ENCODE measurements at regions not wholly inside any gene's neighbourhood (a gene's known extent, or its start where the extent isn't known, plus 50 kb on each side); places are given as distances from the start of the nearest gene placed in this dataset.

GRCh38 chr3:174633342-174633741, 225.8 kb upstream of the NAALADL2 start:
- Mint-ChIP-seq H3K4me1 (no peaks in the 10 kb centered on the region), H3K9me3 (peaks cover 2% of the 10 kb centered on the region), H3K4me3 (no peak overlapping the region), H3K27me3 (no peaks in the 10 kb centered on the region), H3K36me3 (ENCODE audit: low read depth) (no peaks in the 10 kb centered on the region), H3K27ac (no peak overlapping the region)
- ChIA-PET CTCF (no interaction called here), POLR2A (no interaction called here)
- DNase-seq: no peak
- no peak for ATAC-seq (ENCODE audit: low read depth)
- TF ChIP-seq CTCF (IDR thresholded peaks at IDR 0.05): no peak
- intact Hi-C loops (cut with micrococcal nuclease): no loop called here

- Mint-ChIP-seq H3K9me3 (peaks cover 2% of the 10 kb centered on the region), H3K4me3 (no peak overlapping the region), H3K4me1 (no peaks in the 10 kb centered on the region), H3K27ac (no peak overlapping the region), H3K27me3 (no peaks in the 10 kb centered on the region), H3K36me3 (ENCODE audit: low read depth) (no peaks in the 10 kb centered on the region)
- intact Hi-C loops (cut with micrococcal nuclease): no loop called here
- ChIA-PET POLR2A (no interaction called here), CTCF (no interaction called here)
- TF ChIP-seq CTCF (IDR thresholded peaks at IDR 0.05): no peak
- ATAC-seq (ENCODE audit: low read depth) (no peak), DNase-seq (no peak)
Observed at GRCh38 chr3:174636451-174636850, 222.7 kb upstream of the NAALADL2 start.

DNA sequence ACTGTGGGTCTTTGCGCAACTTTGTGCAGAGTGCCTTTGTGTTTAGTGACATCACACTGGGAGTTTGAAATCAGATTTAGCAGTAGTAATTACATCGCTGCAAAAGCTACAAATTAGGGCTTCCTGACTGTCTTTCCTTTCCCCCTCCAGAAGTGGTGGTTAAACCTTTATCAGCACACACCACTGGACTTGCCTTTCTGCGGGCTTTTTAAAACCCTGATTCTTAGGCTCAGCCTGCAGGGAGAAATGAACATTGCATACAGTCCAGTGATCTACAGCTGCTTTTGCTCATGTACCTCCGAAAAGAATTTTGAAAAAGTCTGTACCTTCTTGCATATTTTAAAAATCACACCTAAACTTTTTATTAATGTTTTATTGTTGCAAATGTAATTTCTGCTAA, 219.7 kb upstream of the NAALADL2 start:
- Mint-ChIP-seq H3K4me1 (no peaks in the 10 kb centered on the region), H3K4me3 (no peak overlapping the region), H3K36me3 (ENCODE audit: low read depth) (no peaks in the 10 kb centered on the region), H3K27ac (no peak overlapping the region), H3K9me3 (peaks cover 2% of the 10 kb centered on the region), H3K27me3 (no peaks in the 10 kb centered on the region)
- POLR2A ChIA-PET: no interaction called here
- no peak for TF ChIP-seq CTCF (IDR thresholded peaks at IDR 0.05)
- DNase-seq (no peak), ATAC-seq (ENCODE audit: low read depth) (no peak)
- CTCF ChIA-PET: no interaction called here
- intact Hi-C loops (cut with micrococcal nuclease): no loop called here

- no peaks in the 10 kb centered on the region for H3K27me3 Mint-ChIP-seq
- no peak for TF ChIP-seq CTCF (IDR thresholded peaks at IDR 0.05)
- CTCF ChIA-PET: no interaction called here
- POLR2A ChIA-PET: no interaction called here
- no peak overlapping the region for H3K27ac Mint-ChIP-seq
- intact Hi-C loops (cut with micrococcal nuclease): no loop called here
- H3K4me1 Mint-ChIP-seq: no peaks in the 10 kb centered on the region
- no peak for ATAC-seq (ENCODE audit: low read depth)
- DNase-seq: no peak
- no peak overlapping the region for H3K4me3 Mint-ChIP-seq
- no peaks in the 10 kb centered on the region for H3K36me3 Mint-ChIP-seq (ENCODE audit: low read depth)
- H3K9me3 Mint-ChIP-seq: peaks cover 2% of the 10 kb centered on the region
Observed at GRCh38 chr3:174639970-174640369, 219.2 kb upstream of the NAALADL2 start.

DNA sequence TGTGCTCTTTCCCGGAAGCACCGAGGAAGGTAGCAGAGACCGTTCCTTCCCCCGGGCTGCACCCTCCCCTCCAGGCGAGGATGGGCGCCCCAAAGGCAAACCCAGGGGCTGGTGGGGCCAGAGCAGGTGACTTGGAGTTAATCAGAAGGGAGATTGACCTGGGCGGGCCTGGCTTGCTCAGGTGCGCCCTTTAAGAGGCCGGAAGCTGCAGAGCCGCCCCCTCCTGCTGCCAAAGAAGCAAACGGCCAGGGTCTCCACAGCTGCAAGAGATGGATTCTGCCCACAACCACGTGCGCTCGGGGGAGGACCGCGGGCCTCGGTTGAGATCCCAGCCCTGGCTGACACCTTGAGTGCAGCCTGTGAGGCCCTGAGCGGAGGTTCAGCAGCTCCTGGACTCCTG, 218.2 kb upstream of the NAALADL2 start:
- H3K27ac Mint-ChIP-seq: no peak overlapping the region
- peaks cover 2% of the 10 kb centered on the region for H3K9me3 Mint-ChIP-seq
- CTCF ChIA-PET: no interaction called here
- intact Hi-C loops (cut with micrococcal nuclease): no loop called here
- no peaks in the 10 kb centered on the region for H3K4me1 Mint-ChIP-seq
- no peak for TF ChIP-seq CTCF (IDR thresholded peaks at IDR 0.05)
- ATAC-seq (ENCODE audit: low read depth): no peak
- no peak for DNase-seq
- H3K4me3 Mint-ChIP-seq: no peak overlapping the region
- no peaks in the 10 kb centered on the region for H3K36me3 Mint-ChIP-seq (ENCODE audit: low read depth)
- POLR2A ChIA-PET: no interaction called here
- H3K27me3 Mint-ChIP-seq: no peaks in the 10 kb centered on the region

Measured in activated B cell treated with CpG ODN at 0.5 μM for 24 hours (primary cell).